ENCODE measurements at regions not wholly inside any gene's neighbourhood (a gene's known extent, or its start where the extent isn't known, plus 50 kb on each side); places are given as distances from the start of the nearest gene placed in this dataset.

- TF ChIP-seq CTCF (optimal IDR thresholded peaks at IDR 0.05 in 1 of 3, IDR thresholded peaks at IDR 0.05 in 1 of 3, conservative IDR thresholded peaks at IDR 0.05 in 1 of 3; ENCODE audit: extremely low read depth in 1 of 3, insufficient read depth in 2 of 3, low read length in 3 of 3): no peak
- no peak for TF ChIP-seq EZH2 (IDR thresholded peaks at IDR 0.05; ENCODE audit: low read length)
These were observed 51.4 kb upstream of the RPS6KA2 start for GRCh38 chr6:166678426-166678825.

Measured in keratinocyte (primary cell).